Glutamatergic neuron (in vitro differentiated cells): ENCODE measurements at regions not wholly inside any gene's neighbourhood (a gene's known extent, or its start where the extent isn't known, plus 50 kb on each side); places are given as distances from the start of the nearest gene placed in this dataset.

Source experiments
- DNase-seq: peaks from one replicate; pipeline ENCODE4 v3.0.0; 2022
- H3K27ac Mint-ChIP-seq: one replicate; pipeline ENCODE4 v1.8.0; 2020; ENCODE audit warnings: mild to moderate bottlenecking, mixed read lengths, inconsistent platforms; ENCODE audit not compliant: unreplicated experiment
- H3K27me3 Mint-ChIP-seq: one replicate; pipeline ENCODE4 v1.8.0; 2020; ENCODE audit warnings: mild to moderate bottlenecking, moderate library complexity, mixed read lengths, inconsistent platforms; ENCODE audit not compliant: unreplicated experiment
- H3K36me3 Mint-ChIP-seq: one replicate; pipeline ENCODE4 v1.8.0; 2020; ENCODE audit warnings: mild to moderate bottlenecking, mixed read lengths, inconsistent platforms; ENCODE audit not compliant: unreplicated experiment
- H3K4me1 Mint-ChIP-seq: one replicate; pipeline ENCODE4 v1.8.0; 2020; ENCODE audit warnings: mild to moderate bottlenecking, low read depth, mixed read lengths, inconsistent platforms; ENCODE audit not compliant: unreplicated experiment
- H3K4me3 Mint-ChIP-seq: one replicate; pipeline ENCODE4 v1.8.0; 2020; ENCODE audit warnings: mild to moderate bottlenecking, mixed read lengths, inconsistent platforms; ENCODE audit not compliant: unreplicated experiment
- H3K9me3 Mint-ChIP-seq: one replicate; pipeline ENCODE4 v1.8.0; 2020; ENCODE audit warnings: mild to moderate bottlenecking, moderate library complexity, mixed read lengths, inconsistent platforms; ENCODE audit not compliant: unreplicated experiment
- TF ChIP-seq, protein P1 (sequence below): fragments of 200-600 bp; sonication (generic); IDR thresholded peaks from one replicate; pipeline ENCODE4 v1.5.0; 2021; ENCODE audit not compliant: partially characterized antibody, unreplicated experiment

DNA sequence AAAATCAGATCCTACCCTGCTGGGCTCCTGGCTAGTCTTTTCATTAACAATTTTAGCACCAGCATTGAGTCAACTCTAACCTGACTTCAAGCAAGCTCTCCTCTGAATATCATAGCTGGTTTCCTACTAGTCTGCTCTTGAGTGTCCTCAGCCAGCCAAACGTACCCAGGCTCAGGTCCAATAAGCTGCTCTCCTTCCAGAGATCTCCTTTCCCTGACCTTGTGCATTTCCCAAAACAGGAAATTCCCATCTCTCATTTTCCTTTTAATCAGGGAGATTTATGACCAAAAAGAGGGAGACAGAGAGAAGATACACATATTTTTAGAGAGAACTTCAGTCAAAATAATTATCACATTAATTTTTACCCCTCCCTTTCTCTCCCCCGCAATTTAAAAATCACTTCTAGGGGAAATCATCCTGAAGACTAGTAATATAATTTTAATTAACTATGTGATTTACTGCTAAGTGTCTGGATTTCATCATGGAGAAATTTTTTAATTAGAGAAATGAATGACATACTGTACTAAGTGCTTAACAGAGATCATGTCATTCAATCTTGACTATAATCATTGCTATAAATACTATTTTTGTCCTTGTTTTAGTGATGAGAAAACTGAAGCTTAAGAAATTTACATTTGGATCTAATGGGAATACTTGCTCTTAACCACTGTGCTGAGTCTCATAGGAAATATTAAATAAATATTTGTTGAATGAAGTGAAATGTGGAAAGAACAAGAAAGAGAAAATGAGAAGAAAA is 421.7 kb upstream of the INTU start:
- Mint-ChIP-seq H3K27ac (no peak overlapping the region), H3K4me1 (no peaks in the 10 kb centered on the region), H3K27me3 (no peaks in the 10 kb centered on the region), H3K36me3 (no peaks in the 10 kb centered on the region), H3K9me3 (no peaks in the 10 kb centered on the region), H3K4me3 (no peak overlapping the region)
- TF ChIP-seq, protein P1, sequence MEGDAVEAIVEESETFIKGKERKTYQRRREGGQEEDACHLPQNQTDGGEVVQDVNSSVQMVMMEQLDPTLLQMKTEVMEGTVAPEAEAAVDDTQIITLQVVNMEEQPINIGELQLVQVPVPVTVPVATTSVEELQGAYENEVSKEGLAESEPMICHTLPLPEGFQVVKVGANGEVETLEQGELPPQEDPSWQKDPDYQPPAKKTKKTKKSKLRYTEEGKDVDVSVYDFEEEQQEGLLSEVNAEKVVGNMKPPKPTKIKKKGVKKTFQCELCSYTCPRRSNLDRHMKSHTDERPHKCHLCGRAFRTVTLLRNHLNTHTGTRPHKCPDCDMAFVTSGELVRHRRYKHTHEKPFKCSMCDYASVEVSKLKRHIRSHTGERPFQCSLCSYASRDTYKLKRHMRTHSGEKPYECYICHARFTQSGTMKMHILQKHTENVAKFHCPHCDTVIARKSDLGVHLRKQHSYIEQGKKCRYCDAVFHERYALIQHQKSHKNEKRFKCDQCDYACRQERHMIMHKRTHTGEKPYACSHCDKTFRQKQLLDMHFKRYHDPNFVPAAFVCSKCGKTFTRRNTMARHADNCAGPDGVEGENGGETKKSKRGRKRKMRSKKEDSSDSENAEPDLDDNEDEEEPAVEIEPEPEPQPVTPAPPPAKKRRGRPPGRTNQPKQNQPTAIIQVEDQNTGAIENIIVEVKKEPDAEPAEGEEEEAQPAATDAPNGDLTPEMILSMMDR, result no peak
- DNase-seq, result no peak

DNA sequence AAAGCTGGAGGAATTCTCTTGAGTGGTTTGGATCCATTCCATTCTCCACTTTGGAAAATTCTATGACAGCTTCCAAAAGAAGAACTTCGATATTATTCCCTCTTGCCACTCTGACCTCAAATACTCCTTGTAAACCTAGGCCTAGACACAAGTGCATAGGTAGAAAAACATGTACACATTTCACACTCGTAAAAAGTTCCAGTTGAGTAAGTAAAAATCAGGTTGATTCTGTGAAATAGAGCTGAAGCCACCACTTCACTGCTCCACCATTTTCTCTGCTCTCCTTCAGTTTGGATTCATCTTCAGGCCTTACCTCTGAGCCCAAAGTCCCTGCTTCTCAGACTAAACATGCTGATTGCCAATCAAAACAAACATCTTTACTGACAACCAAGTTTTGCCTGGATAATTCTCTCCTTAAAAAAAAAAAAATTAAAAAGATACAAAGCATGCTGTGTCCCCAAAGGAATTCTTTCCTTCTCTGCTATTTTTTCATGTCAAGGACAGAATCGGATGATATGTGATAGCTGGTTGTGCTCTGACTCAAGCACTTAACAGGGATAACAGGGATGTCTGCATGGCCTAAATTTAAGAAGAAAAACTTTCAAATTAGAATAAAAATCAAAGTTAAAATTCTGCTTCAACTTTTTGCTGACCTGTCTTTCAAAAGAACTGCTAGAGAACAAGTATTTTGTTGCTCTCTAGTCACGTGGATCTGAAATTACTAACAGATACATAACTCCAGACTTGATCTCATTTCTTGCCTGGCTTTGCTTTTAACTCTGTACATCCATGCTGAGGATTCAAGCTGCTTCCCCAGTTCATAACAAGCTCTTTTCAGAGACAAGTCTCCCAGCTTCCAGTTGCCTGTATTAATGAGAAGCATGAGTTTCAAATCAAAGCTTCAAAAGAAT is 420.9 kb upstream of the INTU start:
- Mint-ChIP-seq H3K4me1 (no peaks in the 10 kb centered on the region), H3K9me3 (no peaks in the 10 kb centered on the region), H3K27me3 (no peaks in the 10 kb centered on the region), H3K4me3 (no peak overlapping the region), H3K36me3 (no peaks in the 10 kb centered on the region), H3K27ac (no peak overlapping the region)
- no peak for DNase-seq
- TF ChIP-seq, protein P1, result no peak

DNA sequence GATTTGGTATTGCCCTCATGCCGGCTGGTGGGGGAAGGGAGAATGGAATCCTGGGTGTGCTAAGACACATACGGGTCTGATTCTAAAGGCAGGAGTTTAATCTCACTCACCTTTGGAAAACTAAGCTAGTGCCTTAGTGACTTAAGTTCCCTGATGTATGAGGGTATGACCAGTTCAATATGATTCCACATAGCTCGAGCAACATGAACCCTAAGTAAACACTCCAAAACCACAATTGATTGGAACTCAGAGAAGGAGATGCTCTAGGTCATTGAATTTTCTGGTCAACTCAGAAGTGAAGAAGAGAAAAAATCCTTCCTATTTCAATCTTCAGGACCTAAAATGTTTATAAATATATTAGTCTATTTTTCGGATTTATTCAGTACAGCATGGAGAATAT is 420.1 kb upstream of the INTU start:
- no peak for DNase-seq
- TF ChIP-seq, protein P1, result no peak
- no peaks in the 10 kb centered on the region for H3K4me1 Mint-ChIP-seq

DNA sequence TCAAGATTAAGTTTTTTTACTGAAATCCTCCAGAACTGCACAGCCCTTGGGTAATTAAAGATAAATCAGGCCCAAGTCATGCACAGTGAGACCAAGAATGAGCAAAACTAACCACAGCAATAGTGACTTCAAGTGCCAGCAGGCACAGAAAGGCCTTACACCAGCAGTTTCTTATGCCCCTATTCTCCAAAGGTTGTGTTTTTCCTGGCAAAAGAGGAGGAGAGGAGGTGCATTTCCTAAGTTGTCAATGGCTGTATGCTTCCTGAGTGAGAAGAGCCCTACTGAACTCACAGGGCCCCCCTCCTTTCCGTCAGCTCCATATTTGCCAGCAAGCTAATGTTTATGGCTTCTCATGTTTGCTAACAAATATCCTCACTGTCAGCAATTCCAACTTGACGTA is 418.7 kb upstream of the INTU start:
- no peaks in the 10 kb centered on the region for H3K36me3 Mint-ChIP-seq
- no peak overlapping the region for H3K4me3 Mint-ChIP-seq
- H3K27ac Mint-ChIP-seq, result no peak overlapping the region
- no peaks in the 10 kb centered on the region for H3K27me3 Mint-ChIP-seq
- no peaks in the 10 kb centered on the region for H3K9me3 Mint-ChIP-seq
- no peak for DNase-seq
- TF ChIP-seq, protein P1, result no peak
- no peaks in the 10 kb centered on the region for H3K4me1 Mint-ChIP-seq

More for the DNA sequence above, 420.1 kb upstream of the INTU start:
- Mint-ChIP-seq H3K27ac (no peak overlapping the region), H3K27me3 (no peaks in the 10 kb centered on the region), H3K9me3 (no peaks in the 10 kb centered on the region), H3K36me3 (no peaks in the 10 kb centered on the region), H3K4me3 (no peak overlapping the region)

DNA sequence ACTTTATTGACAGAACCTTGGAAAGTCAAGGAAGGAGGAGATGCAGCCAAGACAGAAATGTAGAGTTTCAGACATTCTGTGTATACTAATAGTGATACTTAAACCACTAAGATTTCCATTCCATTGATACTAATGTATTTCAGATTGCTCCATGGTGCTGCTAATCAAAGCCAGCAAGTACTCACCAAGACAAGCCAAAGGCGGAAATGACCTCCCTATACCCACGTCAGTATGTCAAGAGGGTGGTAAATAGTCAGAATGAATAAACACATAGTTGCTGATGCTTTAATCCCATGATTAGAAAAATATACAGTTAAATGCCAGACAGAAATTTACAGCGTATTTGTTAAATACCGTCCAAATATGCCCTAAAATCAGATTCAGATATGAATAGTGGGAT is 417.8 kb upstream of the INTU start:
- DNase-seq, result no peak
- no peaks in the 10 kb centered on the region for H3K9me3 Mint-ChIP-seq
- no peak overlapping the region for H3K27ac Mint-ChIP-seq
- no peaks in the 10 kb centered on the region for H3K36me3 Mint-ChIP-seq
- no peaks in the 10 kb centered on the region for H3K4me1 Mint-ChIP-seq
- TF ChIP-seq, protein P1, result no peak
- no peaks in the 10 kb centered on the region for H3K27me3 Mint-ChIP-seq
- no peak overlapping the region for H3K4me3 Mint-ChIP-seq
